ENCODE measurements at regions not wholly inside any gene's neighbourhood (a gene's known extent, or its start where the extent isn't known, plus 50 kb on each side); places are given as distances from the start of the nearest gene placed in this dataset.

DNA sequence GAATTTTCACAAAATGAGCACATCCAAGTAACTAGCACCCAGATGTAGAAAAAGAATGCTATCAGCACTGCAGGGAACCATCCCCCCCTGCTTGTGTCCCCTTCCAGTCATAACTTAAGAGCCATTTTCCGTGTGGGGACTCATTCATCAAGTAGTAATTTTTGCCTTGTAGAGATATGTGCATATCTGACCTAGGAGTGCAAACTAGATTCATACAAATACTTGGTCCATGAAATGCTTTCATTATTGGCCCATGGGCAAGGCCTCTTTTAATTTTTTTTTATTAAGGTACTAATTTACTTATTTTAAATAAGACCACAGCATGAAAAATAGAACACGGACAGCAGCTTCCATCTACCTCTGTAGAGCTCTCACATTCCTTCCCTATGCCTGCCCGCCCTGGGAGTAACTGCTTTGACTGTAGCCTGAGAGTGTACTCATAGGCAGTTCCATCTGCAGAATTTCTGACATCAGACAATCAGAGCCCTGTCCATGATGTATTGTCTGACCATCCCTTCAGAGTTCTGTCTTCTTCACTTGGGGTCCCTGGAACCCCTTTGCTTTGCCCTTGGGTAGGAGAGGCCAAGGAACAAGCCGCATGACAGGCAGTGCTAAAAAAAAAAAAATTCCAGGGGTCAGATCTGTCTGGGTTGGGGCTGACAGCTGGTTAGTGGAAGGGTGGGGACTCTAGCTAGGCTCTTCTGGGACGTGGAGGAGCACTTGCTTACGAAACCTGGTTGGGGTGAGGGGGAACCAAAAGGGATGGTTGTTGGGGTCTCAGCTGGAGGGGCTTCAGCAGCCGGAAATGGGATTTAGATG is 131.7 kb downstream of the C12orf75 start (continued):
- TF ChIP-seq, protein P1, sequence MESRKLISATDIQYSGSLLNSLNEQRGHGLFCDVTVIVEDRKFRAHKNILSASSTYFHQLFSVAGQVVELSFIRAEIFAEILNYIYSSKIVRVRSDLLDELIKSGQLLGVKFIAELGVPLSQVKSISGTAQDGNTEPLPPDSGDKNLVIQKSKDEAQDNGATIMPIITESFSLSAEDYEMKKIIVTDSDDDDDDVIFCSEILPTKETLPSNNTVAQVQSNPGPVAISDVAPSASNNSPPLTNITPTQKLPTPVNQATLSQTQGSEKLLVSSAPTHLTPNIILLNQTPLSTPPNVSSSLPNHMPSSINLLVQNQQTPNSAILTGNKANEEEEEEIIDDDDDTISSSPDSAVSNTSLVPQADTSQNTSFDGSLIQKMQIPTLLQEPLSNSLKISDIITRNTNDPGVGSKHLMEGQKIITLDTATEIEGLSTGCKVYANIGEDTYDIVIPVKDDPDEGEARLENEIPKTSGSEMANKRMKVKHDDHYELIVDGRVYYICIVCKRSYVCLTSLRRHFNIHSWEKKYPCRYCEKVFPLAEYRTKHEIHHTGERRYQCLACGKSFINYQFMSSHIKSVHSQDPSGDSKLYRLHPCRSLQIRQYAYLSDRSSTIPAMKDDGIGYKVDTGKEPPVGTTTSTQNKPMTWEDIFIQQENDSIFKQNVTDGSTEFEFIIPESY (IDR thresholded peaks at IDR 0.05) = no peak
- TF ChIP-seq PML (IDR thresholded peaks at IDR 0.05; ENCODE audit: low read length) (no peak), NFYB (IDR thresholded peaks at IDR 0.05; ENCODE audit: insufficient read depth, low read depth, low read length) (no peak)
- TF ChIP-seq, protein P2, sequence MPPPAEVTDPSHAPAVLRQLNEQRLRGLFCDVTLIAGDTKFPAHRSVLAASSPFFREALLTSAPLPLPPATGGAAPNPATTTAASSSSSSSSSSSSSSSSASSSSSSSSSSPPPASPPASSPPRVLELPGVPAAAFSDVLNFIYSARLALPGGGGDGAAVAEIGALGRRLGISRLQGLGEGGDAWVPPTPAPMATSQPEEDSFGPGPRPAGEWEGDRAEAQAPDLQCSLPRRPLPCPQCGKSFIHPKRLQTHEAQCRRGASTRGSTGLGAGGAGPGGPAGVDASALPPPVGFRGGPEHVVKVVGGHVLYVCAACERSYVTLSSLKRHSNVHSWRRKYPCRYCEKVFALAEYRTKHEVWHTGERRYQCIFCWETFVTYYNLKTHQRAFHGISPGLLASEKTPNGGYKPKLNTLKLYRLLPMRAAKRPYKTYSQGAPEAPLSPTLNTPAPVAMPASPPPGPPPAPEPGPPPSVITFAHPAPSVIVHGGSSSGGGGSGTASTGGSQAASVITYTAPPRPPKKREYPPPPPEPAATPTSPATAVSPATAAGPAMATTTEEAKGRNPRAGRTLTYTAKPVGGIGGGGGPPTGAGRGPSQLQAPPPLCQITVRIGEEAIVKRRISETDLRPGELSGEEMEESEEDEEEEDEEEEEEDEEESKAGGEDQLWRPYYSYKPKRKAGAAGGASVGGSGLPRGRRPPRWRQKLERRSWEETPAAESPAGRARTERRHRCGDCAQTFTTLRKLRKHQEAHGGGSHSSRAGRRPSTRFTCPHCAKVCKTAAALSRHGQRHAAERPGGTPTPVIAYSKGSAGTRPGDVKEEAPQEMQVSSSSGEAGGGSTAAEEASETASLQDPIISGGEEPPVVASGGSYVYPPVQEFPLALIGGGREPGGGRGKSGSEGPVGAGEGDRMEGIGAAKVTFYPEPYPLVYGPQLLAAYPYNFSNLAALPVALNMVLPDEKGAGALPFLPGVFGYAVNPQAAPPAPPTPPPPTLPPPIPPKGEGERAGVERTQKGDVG (CRISPR knock-in tag; IDR thresholded peaks at IDR 0.05) = no peak
- TF ChIP-seq, protein P3, sequence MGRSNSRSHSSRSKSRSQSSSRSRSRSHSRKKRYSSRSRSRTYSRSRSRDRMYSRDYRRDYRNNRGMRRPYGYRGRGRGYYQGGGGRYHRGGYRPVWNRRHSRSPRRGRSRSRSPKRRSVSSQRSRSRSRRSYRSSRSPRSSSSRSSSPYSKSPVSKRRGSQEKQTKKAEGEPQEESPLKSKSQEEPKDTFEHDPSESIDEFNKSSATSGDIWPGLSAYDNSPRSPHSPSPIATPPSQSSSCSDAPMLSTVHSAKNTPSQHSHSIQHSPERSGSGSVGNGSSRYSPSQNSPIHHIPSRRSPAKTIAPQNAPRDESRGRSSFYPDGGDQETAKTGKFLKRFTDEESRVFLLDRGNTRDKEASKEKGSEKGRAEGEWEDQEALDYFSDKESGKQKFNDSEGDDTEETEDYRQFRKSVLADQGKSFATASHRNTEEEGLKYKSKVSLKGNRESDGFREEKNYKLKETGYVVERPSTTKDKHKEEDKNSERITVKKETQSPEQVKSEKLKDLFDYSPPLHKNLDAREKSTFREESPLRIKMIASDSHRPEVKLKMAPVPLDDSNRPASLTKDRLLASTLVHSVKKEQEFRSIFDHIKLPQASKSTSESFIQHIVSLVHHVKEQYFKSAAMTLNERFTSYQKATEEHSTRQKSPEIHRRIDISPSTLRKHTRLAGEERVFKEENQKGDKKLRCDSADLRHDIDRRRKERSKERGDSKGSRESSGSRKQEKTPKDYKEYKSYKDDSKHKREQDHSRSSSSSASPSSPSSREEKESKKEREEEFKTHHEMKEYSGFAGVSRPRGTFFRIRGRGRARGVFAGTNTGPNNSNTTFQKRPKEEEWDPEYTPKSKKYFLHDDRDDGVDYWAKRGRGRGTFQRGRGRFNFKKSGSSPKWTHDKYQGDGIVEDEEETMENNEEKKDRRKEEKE (IDR thresholded peaks at IDR 0.05) = no peak
- TF ChIP-seq, protein P4, sequence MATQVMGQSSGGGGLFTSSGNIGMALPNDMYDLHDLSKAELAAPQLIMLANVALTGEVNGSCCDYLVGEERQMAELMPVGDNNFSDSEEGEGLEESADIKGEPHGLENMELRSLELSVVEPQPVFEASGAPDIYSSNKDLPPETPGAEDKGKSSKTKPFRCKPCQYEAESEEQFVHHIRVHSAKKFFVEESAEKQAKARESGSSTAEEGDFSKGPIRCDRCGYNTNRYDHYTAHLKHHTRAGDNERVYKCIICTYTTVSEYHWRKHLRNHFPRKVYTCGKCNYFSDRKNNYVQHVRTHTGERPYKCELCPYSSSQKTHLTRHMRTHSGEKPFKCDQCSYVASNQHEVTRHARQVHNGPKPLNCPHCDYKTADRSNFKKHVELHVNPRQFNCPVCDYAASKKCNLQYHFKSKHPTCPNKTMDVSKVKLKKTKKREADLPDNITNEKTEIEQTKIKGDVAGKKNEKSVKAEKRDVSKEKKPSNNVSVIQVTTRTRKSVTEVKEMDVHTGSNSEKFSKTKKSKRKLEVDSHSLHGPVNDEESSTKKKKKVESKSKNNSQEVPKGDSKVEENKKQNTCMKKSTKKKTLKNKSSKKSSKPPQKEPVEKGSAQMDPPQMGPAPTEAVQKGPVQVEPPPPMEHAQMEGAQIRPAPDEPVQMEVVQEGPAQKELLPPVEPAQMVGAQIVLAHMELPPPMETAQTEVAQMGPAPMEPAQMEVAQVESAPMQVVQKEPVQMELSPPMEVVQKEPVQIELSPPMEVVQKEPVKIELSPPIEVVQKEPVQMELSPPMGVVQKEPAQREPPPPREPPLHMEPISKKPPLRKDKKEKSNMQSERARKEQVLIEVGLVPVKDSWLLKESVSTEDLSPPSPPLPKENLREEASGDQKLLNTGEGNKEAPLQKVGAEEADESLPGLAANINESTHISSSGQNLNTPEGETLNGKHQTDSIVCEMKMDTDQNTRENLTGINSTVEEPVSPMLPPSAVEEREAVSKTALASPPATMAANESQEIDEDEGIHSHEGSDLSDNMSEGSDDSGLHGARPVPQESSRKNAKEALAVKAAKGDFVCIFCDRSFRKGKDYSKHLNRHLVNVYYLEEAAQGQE (IDR thresholded peaks at IDR 0.05; ENCODE audit: low read depth, low read length) = no peak
